Suppressor macrophage (primary cell): ENCODE measurements at regions not wholly inside any gene's neighbourhood (a gene's known extent, or its start where the extent isn't known, plus 50 kb on each side); places are given as distances from the start of the nearest gene placed in this dataset.
"Not testable (repeated sequence)": the region's sequence is repeated elsewhere in the genome, so short reads cannot be mapped to it uniquely, and the experiment has no call there.

Experiments used
- DNase-seq, 4 experiments: peaks; one replicate each; pipeline ENCODE4 v3.0.0-alpha.2; 2020 to 2022

DNA sequence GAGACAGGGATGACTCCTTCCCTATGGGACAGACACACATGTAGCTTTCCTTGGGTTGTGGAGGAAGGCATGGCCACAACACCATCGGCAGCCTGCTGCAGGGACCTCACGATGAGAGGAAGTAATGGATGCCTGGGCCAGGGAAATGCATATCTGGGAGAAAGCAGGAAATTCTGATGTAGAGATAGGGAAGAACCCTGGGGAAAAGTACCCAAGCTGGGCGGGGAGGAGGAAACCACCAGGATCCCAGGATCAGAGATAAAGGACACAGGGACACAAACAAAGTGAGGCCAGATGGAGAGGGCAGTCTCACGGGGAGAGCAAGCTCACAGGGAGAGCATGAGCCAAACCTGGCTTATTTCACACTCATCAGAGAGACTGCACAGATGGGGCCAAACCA, 294.7 kb upstream of the TEKT4 start:
- not testable (repeated sequence) for DNase-seq

- DNase-seq = not testable (repeated sequence)
These were observed 294.1 kb upstream of the TEKT4 start for GRCh38 chr2:94577160-94577559.

GRCh38 chr2:94579221-94579620, 292.0 kb upstream of the TEKT4 start:
- not testable (repeated sequence) for DNase-seq

DNA sequence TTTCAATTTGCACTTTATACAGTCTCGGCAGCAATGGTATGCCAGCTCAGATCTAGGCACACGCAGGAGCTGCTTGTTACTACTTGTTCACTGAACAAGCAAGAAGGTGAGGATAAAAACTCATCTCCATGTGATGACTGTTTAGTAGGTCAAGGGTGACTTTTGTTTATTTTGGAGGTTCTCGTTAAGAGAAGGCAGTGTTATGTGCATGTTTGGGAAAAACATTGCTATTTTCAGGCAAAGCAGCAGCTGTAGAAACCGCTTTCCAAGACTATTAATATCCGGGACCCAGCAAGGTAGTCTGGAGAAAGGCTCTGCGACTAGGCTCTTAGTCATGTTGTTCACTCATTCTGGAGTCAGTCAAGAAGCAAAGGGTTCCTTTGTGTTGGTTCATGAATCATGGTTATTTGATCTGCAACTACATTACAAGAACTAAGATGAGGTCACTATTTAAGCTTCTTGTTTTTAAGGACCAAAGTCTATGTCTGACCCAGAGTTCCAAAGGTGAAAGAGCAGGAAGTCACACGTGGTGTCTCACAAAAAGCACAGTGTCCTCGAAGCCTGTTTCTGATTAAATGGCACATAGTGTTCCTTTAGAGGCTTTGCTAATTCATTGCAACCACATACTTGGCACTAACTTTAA, 288.0 kb upstream of the TEKT4 start:
- DNase-seq = not testable (repeated sequence)

GRCh38 chr2:94584569-94584968, 286.7 kb upstream of the TEKT4 start:
- not testable (repeated sequence) for DNase-seq

- peak in 2 of 4 experiments; percentile 0 to 1 for DNase-seq
These were observed 284.9 kb upstream of the TEKT4 start for GRCh38 chr2:94586032-94586982.

DNA sequence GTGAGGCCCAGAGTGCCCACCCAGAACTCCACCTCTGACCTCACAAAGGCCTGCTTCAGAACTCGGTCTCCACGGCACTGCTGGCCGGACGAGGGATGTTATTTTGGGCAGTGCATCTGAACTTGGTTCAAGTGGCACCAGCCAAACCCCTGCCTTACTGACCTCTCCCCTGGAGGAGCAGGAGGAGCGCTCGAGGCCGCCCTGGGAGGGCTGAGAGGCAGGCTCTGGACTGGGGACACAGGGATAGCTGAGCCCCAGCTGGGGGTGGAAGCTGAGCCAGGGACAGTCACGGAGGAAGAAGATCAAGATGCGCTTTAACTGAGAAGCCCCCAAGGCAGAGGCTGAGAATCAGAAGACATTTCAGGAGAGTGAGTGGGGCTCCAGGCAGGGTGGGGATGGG, 284.2 kb upstream of the TEKT4 start:
- not testable (repeated sequence) for DNase-seq

GRCh38 chr2:94594019-94594836, 277.0 kb upstream of the TEKT4 start:
- DNase-seq = not testable (repeated sequence)

DNA sequence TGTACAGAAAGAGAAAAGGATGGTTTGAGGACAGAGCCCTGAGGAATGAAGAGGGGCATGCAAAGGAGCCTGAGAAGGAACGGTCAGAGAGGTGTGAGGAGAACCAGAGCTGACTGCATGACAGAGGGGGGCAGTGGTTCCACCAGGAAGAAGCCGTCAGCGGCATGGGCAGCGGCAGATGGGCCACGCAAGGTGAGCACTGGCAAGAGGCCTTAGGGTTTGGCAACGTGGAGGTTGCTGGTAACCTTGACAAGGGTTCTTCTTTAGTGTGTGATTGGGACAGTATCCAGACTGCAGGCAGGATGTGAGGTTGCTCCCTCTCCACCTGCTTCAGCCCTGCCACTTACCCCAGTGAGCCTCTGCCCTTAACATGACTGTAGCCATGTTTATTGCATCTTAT, 275.3 kb upstream of the TEKT4 start:
- DNase-seq = not testable (repeated sequence)

GRCh38 chr2:94598075-94598713, 273.0 kb upstream of the TEKT4 start:
- not testable (repeated sequence) for DNase-seq

DNA sequence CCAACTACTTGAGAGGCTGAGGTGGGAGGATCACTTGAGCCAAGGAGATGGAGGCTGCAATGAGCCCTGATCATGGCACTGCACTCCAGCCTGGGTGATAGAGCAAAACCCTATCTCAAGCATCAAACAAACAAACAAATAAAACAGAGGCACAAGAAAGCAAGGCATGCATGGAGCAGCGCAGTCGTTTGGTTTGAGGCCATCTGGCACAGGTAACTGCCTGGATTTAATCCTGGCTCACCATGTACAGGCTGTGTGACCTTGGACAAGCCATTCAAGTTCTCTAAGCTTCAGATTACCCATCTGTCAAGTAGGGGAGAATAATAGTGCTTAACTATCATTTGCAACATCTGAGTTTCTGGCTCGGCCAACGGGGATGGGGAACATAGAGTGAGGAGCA, 270.3 kb upstream of the TEKT4 start:
- DNase-seq = not testable (repeated sequence)

DNA sequence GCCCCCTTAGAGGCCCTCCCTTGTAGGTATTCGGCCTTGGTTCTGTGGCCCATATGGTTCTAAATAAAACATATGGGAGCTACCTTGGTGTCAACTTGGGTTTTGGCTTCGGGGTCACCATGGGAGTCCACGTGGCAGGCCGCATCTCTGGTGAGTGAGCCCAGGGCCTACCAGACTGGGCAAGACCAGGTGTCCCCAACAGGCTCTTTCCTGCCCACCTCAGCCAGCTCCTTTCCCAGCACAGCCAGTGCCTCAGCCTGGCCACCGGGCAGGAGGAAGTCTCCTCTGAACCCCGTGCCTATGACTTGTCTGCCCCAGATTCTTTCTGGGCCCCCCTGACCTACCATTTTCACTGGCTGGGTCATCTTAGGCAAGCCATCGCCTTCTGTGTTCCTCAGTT, 268.8 kb upstream of the TEKT4 start:
- DNase-seq = no peak

- no peak for DNase-seq
These were observed 249.1 kb upstream of the TEKT4 start for GRCh38 chr2:94622113-94622618.

- DNase-seq = not testable (repeated sequence)
These were observed 242.3 kb upstream of the TEKT4 start for GRCh38 chr2:94628953-94629352.

DNA sequence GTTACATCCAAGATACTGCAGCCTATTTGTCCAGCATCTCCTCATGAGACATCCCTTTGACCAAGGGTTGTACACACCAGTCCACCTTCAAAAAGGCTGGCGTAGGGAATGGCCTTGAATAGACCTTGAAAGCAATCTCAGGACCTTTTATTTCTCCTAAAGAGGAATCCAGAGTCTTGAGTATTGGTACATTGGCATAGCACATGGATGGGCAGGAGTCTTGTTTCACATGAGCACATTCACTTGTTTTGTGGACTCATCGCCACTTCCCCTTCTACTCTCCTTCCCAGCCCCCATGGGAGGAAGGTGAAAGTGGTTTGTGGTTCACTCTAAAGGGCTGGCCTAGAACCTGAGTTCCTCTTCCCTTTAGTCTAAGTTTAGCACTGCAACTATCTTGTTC, 229.8 kb upstream of the TEKT4 start:
- DNase-seq = peak in 3 of 4 experiments; percentile 2 to 26 (median 12)

DNA sequence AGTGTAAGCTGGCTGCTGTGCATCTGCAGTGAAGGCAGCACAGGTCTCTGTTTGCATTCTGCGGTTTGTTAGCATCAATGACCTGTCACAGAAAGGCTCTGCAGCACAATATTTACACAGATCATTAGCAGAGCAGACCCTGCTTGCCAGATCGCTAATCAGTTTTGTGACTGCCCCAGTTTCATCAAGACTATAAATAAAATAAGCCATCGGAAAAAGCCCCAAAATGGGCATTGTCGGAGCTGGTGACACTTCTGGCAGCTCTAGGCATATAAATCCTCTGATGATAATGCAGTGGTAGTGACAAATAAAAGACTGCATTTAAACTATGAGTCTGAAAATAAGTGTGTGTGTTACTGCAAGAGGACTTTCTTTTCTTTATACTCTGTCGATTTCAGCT, 219.1 kb upstream of the TEKT4 start:
- DNase-seq = not testable (repeated sequence)

- DNase-seq = not testable (repeated sequence)
These were observed 201.4 kb upstream of the TEKT4 start for GRCh38 chr2:94669858-94670257.

- not testable (repeated sequence) for DNase-seq
These were observed 177.0 kb upstream of the TEKT4 start for GRCh38 chr2:94694236-94694635.

DNA sequence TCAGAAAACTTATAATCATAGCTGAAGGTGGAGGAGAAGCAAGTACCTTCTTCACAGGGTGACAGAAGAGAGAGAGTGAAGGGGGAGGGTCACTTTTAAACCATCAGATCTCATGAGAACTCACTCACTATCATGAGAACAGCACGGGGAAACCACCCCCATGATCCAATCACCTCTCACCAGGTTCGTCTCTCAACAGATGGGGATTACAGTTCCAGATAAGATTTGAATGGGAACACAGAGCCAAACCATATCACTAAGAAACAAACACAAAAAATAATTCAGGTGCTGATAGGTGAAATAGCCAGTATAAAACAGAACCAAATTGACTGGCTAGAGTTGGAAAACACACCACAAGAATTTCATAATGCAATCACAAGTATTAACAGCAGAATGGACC, 162.2 kb upstream of the TEKT4 start:
- DNase-seq = not testable (repeated sequence)

GRCh38 chr2:94725543-94725942, 145.7 kb upstream of the TEKT4 start:
- no peak for DNase-seq

- not testable (repeated sequence) for DNase-seq
These were observed 135.7 kb upstream of the TEKT4 start for GRCh38 chr2:94735536-94735935.

DNA sequence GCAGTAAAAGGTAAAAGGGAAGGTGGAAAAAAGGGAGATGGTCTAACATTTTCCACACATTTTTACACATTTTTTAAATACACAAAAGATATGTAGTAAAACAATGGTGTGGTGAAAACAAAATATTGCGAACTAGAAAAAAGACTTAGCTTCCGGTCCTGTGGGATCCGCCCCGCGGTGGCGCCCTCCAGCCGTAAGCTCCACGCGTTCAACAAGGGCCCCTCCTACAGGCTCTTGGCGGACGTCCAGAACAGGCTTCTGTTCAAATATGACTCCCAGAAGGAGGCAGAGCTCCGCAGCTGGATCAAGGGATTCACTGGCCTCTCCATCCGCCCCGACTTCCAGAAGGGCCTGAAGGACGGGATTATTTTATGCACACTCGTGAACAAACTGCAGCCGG, 134.1 kb upstream of the TEKT4 start:
- not testable (repeated sequence) for DNase-seq
